H1 (cell line): ENCODE measurements at regions not wholly inside any gene's neighbourhood (a gene's known extent, or its start where the extent isn't known, plus 50 kb on each side); places are given as distances from the start of the nearest gene placed in this dataset.

ENCODE experiments used
- CTCF ChIA-PET: fragments of 300-600 bp; sonication (Branson Sonifier 250); formaldehyde crosslinking; loops from one replicate; lab custom pipeline; 2021; ENCODE audit not compliant: partially characterized antibody; lab: Charles Lee
- POLR2A ChIA-PET: fragments of 300-600 bp; sonication (Branson Sonifier 250); formaldehyde crosslinking; loops from one replicate; lab custom pipeline; 2021; ENCODE audit warnings: inconsistent platforms; ENCODE audit not compliant: partially characterized antibody; lab: Charles Lee
- DNase-seq, 2 experiments: peaks; one replicate each; pipeline versions ENCODE4 v3.0.0 to v3.0.0-alpha.2; 2010 to 2022; ENCODE audit warnings: low spot score in 2 of 2, low read depth in 1 of 2, mixed read lengths in 1 of 2
- FAIRE-seq: peaks from 2 replicates; lab custom pipeline; 2011; peaks lifted over from hg19 to GRCh38; lab: Jason Lieb, UNC
- H2AFZ ChIP-seq: 2 replicates; pipeline ENCODE4 v1.8.1; 2012; ENCODE audit warnings: low read length, inconsistent platforms
- H2AK5ac ChIP-seq: 2 replicates; pipeline ENCODE4 v1.6.1; 2013; ENCODE audit warnings: low read depth, low read length
- H2BK120ac ChIP-seq: replicated peaks from 2 replicates; pipeline ENCODE3; 2013; ENCODE audit warnings: low read depth, low read length, inconsistent platforms
- H2BK12ac ChIP-seq: 2 replicates; pipeline ENCODE4 v1.6.1; 2013; ENCODE audit warnings: low read depth, low read length
- H2BK15ac ChIP-seq: 2 replicates; pipeline ENCODE4 v1.6.1; 2013; ENCODE audit warnings: low read length
- H2BK20ac ChIP-seq: 2 replicates; pipeline ENCODE4 v1.6.1; 2013; ENCODE audit warnings: low read length
- H2BK5ac ChIP-seq: 2 replicates; pipeline ENCODE4 v1.6.1; 2013; ENCODE audit warnings: low read depth, low read length
- H3K14ac ChIP-seq: 2 replicates; pipeline ENCODE4 v1.6.1; 2013; ENCODE audit warnings: inconsistent platforms; ENCODE audit not compliant: insufficient read length
- H3K18ac ChIP-seq: 2 replicates; pipeline ENCODE4 v1.6.1; 2013; ENCODE audit warnings: low read length; ENCODE audit errors: extremely low read depth
- H3K23ac ChIP-seq: 2 replicates; pipeline ENCODE4 v1.6.1; 2013; ENCODE audit warnings: inconsistent platforms; ENCODE audit not compliant: insufficient read length
- H3K23me2 ChIP-seq: 2 replicates; pipeline ENCODE4 v1.6.1; 2013; ENCODE audit warnings: low read depth, low read length
- H3K27ac ChIP-seq: 2 replicates; pipeline ENCODE4 v1.6.1; 2011; ENCODE audit warnings: low read depth, low read length, inconsistent platforms
- H3K27me3 ChIP-seq, 4 experiments: replicated peaks in 1 of 4; 1 replicate in 1 of 4; 2 replicates in 3 of 4; pipeline versions ENCODE4 v1.6.1 to v1.8.1; 2011 to 2013; ENCODE audit warnings: low read length in 3 of 4, mild to moderate bottlenecking in 3 of 4, inconsistent platforms in 2 of 4, mixed read lengths in 2 of 4, moderate library complexity in 1 of 4; ENCODE audit not compliant: control insufficient read depth in 3 of 4, insufficient read depth in 3 of 4; ENCODE audit errors: extremely low read depth in 1 of 4
- H3K36me3 ChIP-seq, 4 experiments: 2 replicates each; pipeline versions ENCODE4 v1.6.1 to v1.8.1; 2011 to 2013; ENCODE audit warnings: mild to moderate bottlenecking in 4 of 4, low read length in 3 of 4, moderate library complexity in 2 of 4, control low read depth in 1 of 4, inconsistent platforms in 1 of 4; ENCODE audit not compliant: insufficient read depth in 4 of 4, control insufficient read depth in 2 of 4
- H3K4ac ChIP-seq: replicated peaks from 2 replicates; pipeline ENCODE3; 2013; ENCODE audit warnings: low read length, low read depth, mixed read lengths, inconsistent platforms; ENCODE audit not compliant: insufficient read length
- H3K4me1 ChIP-seq, 4 experiments: replicated peaks in 1 of 4; 1 replicate in 1 of 4; 2 replicates in 3 of 4; pipeline versions ENCODE4 v1.6.1 to v1.8.1; 2011 to 2013; ENCODE audit warnings: low read length in 3 of 4, inconsistent platforms in 2 of 4, mixed read lengths in 1 of 4; ENCODE audit not compliant: insufficient read depth in 4 of 4, control insufficient read depth in 3 of 4
- H3K4me2 ChIP-seq, 2 experiments: 2 replicates each; pipeline versions ENCODE4 v1.6.1 to v1.8.1; 2011 to 2013; ENCODE audit warnings: low read depth in 2 of 2, low read length in 2 of 2, control low read depth in 1 of 2, inconsistent platforms in 1 of 2, mild to moderate bottlenecking in 1 of 2; ENCODE audit not compliant: insufficient read depth in 1 of 2
- H3K4me3 ChIP-seq, 4 experiments: fragments of 200-600, 300-600 bp in 1 of 4; sonication (generic), shearing (Covaris generic), sonication (Bioruptor Twin) in 1 of 4; 2 replicates each; pipeline versions ENCODE4 v1.5.1 to v1.8.1; 2011 to 2016; ENCODE audit warnings: low read length in 4 of 4, low read depth in 3 of 4, control low read depth in 2 of 4, inconsistent platforms in 2 of 4, mild to moderate bottlenecking in 2 of 4, mixed read lengths in 1 of 4, moderate library complexity in 1 of 4; ENCODE audit not compliant: insufficient read depth in 2 of 4; ENCODE audit errors: extremely low read depth in 1 of 4
- H3K56ac ChIP-seq: replicated peaks from 2 replicates; pipeline ENCODE3; 2013; ENCODE audit warnings: low read depth, mild to moderate bottlenecking, mixed read lengths, low read length, inconsistent platforms; ENCODE audit not compliant: insufficient read length
- H3K79me1 ChIP-seq: 2 replicates; pipeline ENCODE4 v1.6.1; 2013; ENCODE audit warnings: low read depth, low read length, control low read depth
- H3K79me2 ChIP-seq, 2 experiments: 2 replicates each; pipeline versions ENCODE4 v1.6.1 to v1.8.1; 2012 to 2013; ENCODE audit warnings: low read length in 2 of 2, mild to moderate bottlenecking in 2 of 2, inconsistent platforms in 1 of 2; ENCODE audit not compliant: insufficient read depth in 2 of 2, control insufficient read depth in 1 of 2
- H3K9ac ChIP-seq, 4 experiments: replicated peaks in 1 of 4; 1 replicate in 1 of 4; 2 replicates in 3 of 4; pipeline versions ENCODE4 v1.6.1 to v1.8.1; 2011 to 2013; ENCODE audit warnings: low read depth in 3 of 4, low read length in 3 of 4, control low read depth in 2 of 4, mild to moderate bottlenecking in 2 of 4, moderate library complexity in 2 of 4, inconsistent platforms in 1 of 4; ENCODE audit errors: extremely low read depth in 1 of 4
- H3K9me3 ChIP-seq, 2 experiments: 2 replicates each; pipeline versions ENCODE4 v1.6.1 to v1.8.1; 2012 to 2013; ENCODE audit warnings: mild to moderate bottlenecking in 2 of 2, moderate library complexity in 2 of 2, control low read depth in 1 of 2, inconsistent platforms in 1 of 2, low read depth in 1 of 2, low read length in 1 of 2, mixed read lengths in 1 of 2; ENCODE audit not compliant: insufficient read depth in 2 of 2
- H4K20me1 ChIP-seq, 2 experiments: replicated peaks in 1 of 2; 2 replicates each; pipeline versions ENCODE3 to v1.8.1; 2011 to 2013; ENCODE audit warnings: inconsistent platforms in 2 of 2, low read length in 2 of 2, mild to moderate bottlenecking in 1 of 2; ENCODE audit not compliant: insufficient read depth in 2 of 2, control insufficient read depth in 1 of 2
- H4K5ac ChIP-seq: 2 replicates; pipeline ENCODE4 v1.6.1; 2013; ENCODE audit warnings: low read length, low read depth, mixed read lengths, inconsistent platforms; ENCODE audit not compliant: insufficient read length
- H4K8ac ChIP-seq: 2 replicates; pipeline ENCODE4 v1.8.0; 2013; ENCODE audit warnings: mild to moderate bottlenecking, moderate library complexity, low read length, inconsistent platforms; ENCODE audit not compliant: insufficient read depth; ENCODE audit errors: extremely low read depth
- H4K91ac ChIP-seq: replicated peaks from 2 replicates; pipeline ENCODE3; 2013; ENCODE audit warnings: low read length, mixed read lengths, inconsistent platforms; ENCODE audit not compliant: insufficient read length
- CTCF ChIP-seq, 3 experiments: IDR thresholded peaks; 1 replicate in 2 of 3; 2 replicates in 1 of 3; pipeline versions ENCODE4 v1.5.1 to v1.6.1; 2011; ENCODE audit warnings: low read length in 3 of 3, mild to moderate bottlenecking in 3 of 3, inconsistent platforms in 2 of 3, low read depth in 1 of 3, moderate library complexity in 1 of 3; ENCODE audit not compliant: insufficient read depth in 1 of 3; ENCODE audit errors: control extremely low read depth in 1 of 3
- JUN ChIP-seq: IDR thresholded peaks from 2 replicates; pipeline ENCODE4 v1.6.1; 2011; ENCODE audit warnings: low read depth, mild to moderate bottlenecking, improper control_type of control experiment, low read length
- RAD21 ChIP-seq, 2 experiments: IDR thresholded peaks in 1 of 2; conservative IDR thresholded peaks in 1 of 2; 2 replicates each; pipeline ENCODE4 v1.6.1; 2011; ENCODE audit warnings: low read depth in 2 of 2, low read length in 2 of 2, improper control_type of control experiment in 1 of 2, inconsistent platforms in 1 of 2, mild to moderate bottlenecking in 1 of 2, moderate library complexity in 1 of 2
- WGBS, 2 experiments: shearing (Covaris generic) in 1 of 2; methylation state at CpG; one replicate each; pipeline versions ENCODE4 v1.1.6 to v1.1.7; 2013 to 2015; ENCODE audit warnings: low lambda C conversion rate in 2 of 2, mixed read lengths in 2 of 2, inconsistent platforms in 1 of 2, low coverage in 1 of 2, missing lambda C conversion rate in 1 of 2; ENCODE audit not compliant: insufficient replicate concordance in 2 of 2, insufficient coverage in 1 of 2, insufficient read length in 1 of 2; ENCODE audit errors: extremely low coverage in 1 of 2, missing lambda C conversion rate in 1 of 2; 5-methylcytosine and 5-hydroxymethylcytosine counted together

GRCh38 chr10:69742928-69743602 lies 58.6 kb upstream of the COL13A1 start:
- no peak overlapping the region for H3K56ac ChIP-seq
- no peak overlapping the region for H3K14ac ChIP-seq
- no peak overlapping the region for H3K4ac ChIP-seq
- no peak for FAIRE-seq
- POLR2A ChIA-PET = interaction anchor here (0.6 to 1.0 kb wide), 2 partner anchors 134 to 171 kb away, joined by 3 read pairs; no protein-coding TSS in a partner anchor
- 58% methylated on average over 6 of the region's 6 CpGs; no CpG with 5 or more reads in 1 of the 2 experiments for WGBS, 2 experiments
- peaks cover 0 to 9% (median 1%) of the 10 kb centered on the region in 4 experiments; a peak in 3 of 7 replicates for H3K4me1 ChIP-seq
- no peak overlapping the region; the same call in 1 of the 2 replicates for H2BK12ac ChIP-seq
- H2BK15ac ChIP-seq = no peak overlapping the region
- H2BK120ac ChIP-seq = no peak overlapping the region
- no peak overlapping the region for H2BK5ac ChIP-seq
- H2BK20ac ChIP-seq = no peak overlapping the region
- H3K79me1 ChIP-seq = no peaks in the 10 kb centered on the region
- H3K79me2 ChIP-seq = no peaks in the 10 kb centered on the region
- H3K27ac ChIP-seq = no peak overlapping the region
- H4K20me1 ChIP-seq = no peaks in the 10 kb centered on the region
- H2AFZ ChIP-seq = peak overlapping the region; percentile 79; the same call in 1 of the 2 replicates
- TF ChIP-seq RAD21 (IDR thresholded peaks at IDR 0.05 in 1 of 2, conservative IDR thresholded peaks at IDR 0.05 in 1 of 2; ENCODE audit: low read depth in 2 of 2, low read length in 2 of 2) (peak; percentile 66 to 81), JUN (no peak), CTCF (IDR thresholded peaks at IDR 0.05; ENCODE audit: control extremely low read depth in 1 of 3, insufficient read depth in 1 of 3, low read depth in 1 of 3, low read length in 3 of 3) (peak; percentile 89 to 94 (median 90))
- H4K8ac ChIP-seq = no peak overlapping the region
- CTCF ChIA-PET = interaction anchor here (0.6 to 5.1 kb wide), 59 partner anchors 9 to 1664 kb away, joined by 3 to 66 read pairs (median 4); no protein-coding TSS in a partner anchor
- H3K18ac ChIP-seq = peak overlapping the region; percentile 3; the same call in 1 of the 2 replicates
- DNase-seq = peak; percentile 19 to 86
- H3K23me2 ChIP-seq = no peaks in the 10 kb centered on the region
- no peak overlapping the region for H4K5ac ChIP-seq
- no peak overlapping the region for H3K4me2 ChIP-seq
- H4K91ac ChIP-seq = no peak overlapping the region
- H3K4me3 ChIP-seq = no peak overlapping the region
- H3K9ac ChIP-seq = no peak overlapping the region
- no peaks in the 10 kb centered on the region for H3K9me3 ChIP-seq
- no peak overlapping the region for H3K23ac ChIP-seq
- no peak overlapping the region for H2AK5ac ChIP-seq
- H3K36me3 ChIP-seq = no peaks in the 10 kb centered on the region
- H3K27me3 ChIP-seq = no peaks in the 10 kb centered on the region
